Endothelial cell (in vitro differentiated cells): ENCODE measurements at regions not wholly inside any gene's neighbourhood (a gene's known extent, or its start where the extent isn't known, plus 50 kb on each side); places are given as distances from the start of the nearest gene placed in this dataset.
"Not testable (repeated sequence)": the region's sequence is repeated elsewhere in the genome, so short reads cannot be mapped to it uniquely, and the experiment has no call there.

Experiments
- DNase-seq: peaks from one replicate; pipeline ENCODE4 v3.0.0; 2021; ENCODE audit warnings: low spot score
- H3K27ac Mint-ChIP-seq: one replicate; pipeline ENCODE4 v1.8.0; 2021; ENCODE audit warnings: mixed read lengths, inconsistent platforms; ENCODE audit not compliant: unreplicated experiment
- H3K27me3 Mint-ChIP-seq: one replicate; pipeline ENCODE4 v1.8.0; 2021; ENCODE audit warnings: mild to moderate bottlenecking, moderate library complexity, mixed read lengths, inconsistent platforms; ENCODE audit not compliant: unreplicated experiment
- H3K36me3 Mint-ChIP-seq: one replicate; pipeline ENCODE4 v1.8.0; 2021; ENCODE audit warnings: mild to moderate bottlenecking, low read depth, mixed read lengths, inconsistent platforms; ENCODE audit not compliant: unreplicated experiment
- H3K4me1 Mint-ChIP-seq: one replicate; pipeline ENCODE4 v1.8.0; 2021; ENCODE audit warnings: mild to moderate bottlenecking, mixed read lengths, inconsistent platforms; ENCODE audit not compliant: unreplicated experiment
- H3K4me3 Mint-ChIP-seq: one replicate; pipeline ENCODE4 v1.8.0; 2021; ENCODE audit warnings: mild to moderate bottlenecking, mixed read lengths, inconsistent platforms; ENCODE audit not compliant: unreplicated experiment
- H3K9me3 Mint-ChIP-seq: one replicate; pipeline ENCODE4 v1.8.0; 2021; ENCODE audit warnings: mixed read lengths, inconsistent platforms; ENCODE audit not compliant: unreplicated experiment
- CTCF ChIP-seq: fragments of 200-600 bp; sonication (generic); IDR thresholded peaks from one replicate; pipeline ENCODE4 v1.5.0; 2021; ENCODE audit warnings: antibody characterized with exemption; ENCODE audit not compliant: unreplicated experiment

GRCh38 chr1:67493148-67493547 is 62.9 kb upstream of the SERBP1 start:
- Mint-ChIP-seq H3K27ac (no peak overlapping the region), H3K4me1 (no peaks in the 10 kb centered on the region), H3K4me3 (no peak overlapping the region), H3K9me3 (no peaks in the 10 kb centered on the region), H3K36me3 (no peaks in the 10 kb centered on the region), H3K27me3 (no peaks in the 10 kb centered on the region)
- TF ChIP-seq CTCF = no peak
- DNase-seq = no peak

- Mint-ChIP-seq H3K9me3 (no peaks in the 10 kb centered on the region), H3K36me3 (no peaks in the 10 kb centered on the region), H3K4me1 (no peaks in the 10 kb centered on the region), H3K27me3 (no peaks in the 10 kb centered on the region), H3K27ac (no peak overlapping the region), H3K4me3 (no peak overlapping the region)
- TF ChIP-seq CTCF = no peak
- DNase-seq = no peak
Observed at GRCh38 chr1:67495327-67495726, 65.1 kb upstream of the SERBP1 start.

GRCh38 chr1:67496329-67496728 is 66.1 kb upstream of the SERBP1 start:
- Mint-ChIP-seq H3K9me3 (no peaks in the 10 kb centered on the region), H3K4me3 (no peak overlapping the region), H3K4me1 (no peaks in the 10 kb centered on the region), H3K27ac (no peak overlapping the region), H3K36me3 (no peaks in the 10 kb centered on the region), H3K27me3 (no peaks in the 10 kb centered on the region)
- DNase-seq = no peak
- no peak for TF ChIP-seq CTCF

- no peaks in the 10 kb centered on the region for H3K27me3 Mint-ChIP-seq
- H3K4me3 Mint-ChIP-seq = no peak overlapping the region
- TF ChIP-seq CTCF = peak; percentile 92
- peaks cover 4% of the 10 kb centered on the region for H3K4me1 Mint-ChIP-seq
- H3K36me3 Mint-ChIP-seq = no peaks in the 10 kb centered on the region
- no peaks in the 10 kb centered on the region for H3K9me3 Mint-ChIP-seq
- DNase-seq = peak; percentile 93
- no peak overlapping the region for H3K27ac Mint-ChIP-seq
Observed at GRCh38 chr1:67500413-67500959, 70.3 kb upstream of the SERBP1 start.

- no peak for TF ChIP-seq CTCF
- Mint-ChIP-seq H3K4me3 (no peak overlapping the region), H3K27ac (no peak overlapping the region), H3K36me3 (no peaks in the 10 kb centered on the region), H3K27me3 (no peaks in the 10 kb centered on the region), H3K4me1 (peaks cover 4% of the 10 kb centered on the region), H3K9me3 (no peaks in the 10 kb centered on the region)
- no peak for DNase-seq
Observed at GRCh38 chr1:67503974-67504373, 73.8 kb upstream of the SERBP1 start.

GRCh38 chr1:67513392-67514294 is 83.4 kb upstream of the SERBP1 start:
- not testable (repeated sequence) for H3K4me1 Mint-ChIP-seq, DNase-seq, H3K4me3 Mint-ChIP-seq, H3K36me3 Mint-ChIP-seq, H3K27me3 Mint-ChIP-seq, H3K27ac Mint-ChIP-seq
- H3K9me3 Mint-ChIP-seq = peaks cover 20% of the 10 kb centered on the region
